ENCODE measurements at regions not wholly inside any gene's neighbourhood (a gene's known extent, or its start where the extent isn't known, plus 50 kb on each side); places are given as distances from the start of the nearest gene placed in this dataset.

DNA sequence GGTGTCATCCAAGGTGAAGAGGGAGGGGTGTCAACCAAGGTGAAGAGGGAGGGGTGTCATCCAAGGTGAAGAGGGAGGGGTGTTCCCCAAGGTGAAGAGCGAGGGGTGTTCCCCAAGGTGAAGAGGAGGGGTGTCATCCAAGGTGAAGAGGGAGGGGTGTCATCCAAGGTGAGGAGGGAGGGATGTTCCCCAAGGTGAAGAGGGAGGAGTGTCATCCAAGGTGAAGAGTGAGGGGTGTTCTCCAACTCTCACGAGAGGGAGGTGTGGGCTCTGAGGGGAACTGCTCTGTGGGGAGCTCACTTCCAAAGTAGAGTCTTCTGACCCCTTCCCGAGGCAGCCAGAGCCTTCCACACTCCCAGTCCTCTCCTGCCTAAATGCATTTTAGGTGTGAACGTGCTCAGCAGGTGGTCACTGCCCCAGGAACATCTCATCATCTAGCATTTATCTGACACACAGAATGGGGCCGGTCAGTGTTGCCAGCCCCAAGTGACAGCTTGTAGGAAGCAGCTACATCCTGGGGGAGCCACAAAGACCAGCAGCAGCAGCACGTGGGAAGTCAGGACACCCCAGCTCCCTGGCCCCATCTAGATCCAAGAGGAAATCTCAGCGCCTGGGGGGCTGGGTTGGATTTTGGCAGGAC is 323.8 kb downstream of the GLRX3 start:
- ChIA-PET POLR2A (no interaction called here), CTCF (no interaction called here)
- DNase-seq (ENCODE audit: low read depth, low spot score) (no peak), ATAC-seq (no peak)
- H3K4me3 ChIP-seq (ENCODE audit: low read depth in 2 of 2, low read length in 2 of 2): no peak overlapping the region
- H3K27ac ChIP-seq (ENCODE audit: low read length): no peak overlapping the region
- H3K27me3 ChIP-seq (ENCODE audit: control insufficient read depth, insufficient read depth, low read length): no peaks in the 10 kb centered on the region; the same call in 1 of the 2 replicates
- no peaks in the 10 kb centered on the region for H3K9me3 ChIP-seq (ENCODE audit: control insufficient read depth, insufficient read depth, low read depth, low read length)
- TF ChIP-seq, protein P1, sequence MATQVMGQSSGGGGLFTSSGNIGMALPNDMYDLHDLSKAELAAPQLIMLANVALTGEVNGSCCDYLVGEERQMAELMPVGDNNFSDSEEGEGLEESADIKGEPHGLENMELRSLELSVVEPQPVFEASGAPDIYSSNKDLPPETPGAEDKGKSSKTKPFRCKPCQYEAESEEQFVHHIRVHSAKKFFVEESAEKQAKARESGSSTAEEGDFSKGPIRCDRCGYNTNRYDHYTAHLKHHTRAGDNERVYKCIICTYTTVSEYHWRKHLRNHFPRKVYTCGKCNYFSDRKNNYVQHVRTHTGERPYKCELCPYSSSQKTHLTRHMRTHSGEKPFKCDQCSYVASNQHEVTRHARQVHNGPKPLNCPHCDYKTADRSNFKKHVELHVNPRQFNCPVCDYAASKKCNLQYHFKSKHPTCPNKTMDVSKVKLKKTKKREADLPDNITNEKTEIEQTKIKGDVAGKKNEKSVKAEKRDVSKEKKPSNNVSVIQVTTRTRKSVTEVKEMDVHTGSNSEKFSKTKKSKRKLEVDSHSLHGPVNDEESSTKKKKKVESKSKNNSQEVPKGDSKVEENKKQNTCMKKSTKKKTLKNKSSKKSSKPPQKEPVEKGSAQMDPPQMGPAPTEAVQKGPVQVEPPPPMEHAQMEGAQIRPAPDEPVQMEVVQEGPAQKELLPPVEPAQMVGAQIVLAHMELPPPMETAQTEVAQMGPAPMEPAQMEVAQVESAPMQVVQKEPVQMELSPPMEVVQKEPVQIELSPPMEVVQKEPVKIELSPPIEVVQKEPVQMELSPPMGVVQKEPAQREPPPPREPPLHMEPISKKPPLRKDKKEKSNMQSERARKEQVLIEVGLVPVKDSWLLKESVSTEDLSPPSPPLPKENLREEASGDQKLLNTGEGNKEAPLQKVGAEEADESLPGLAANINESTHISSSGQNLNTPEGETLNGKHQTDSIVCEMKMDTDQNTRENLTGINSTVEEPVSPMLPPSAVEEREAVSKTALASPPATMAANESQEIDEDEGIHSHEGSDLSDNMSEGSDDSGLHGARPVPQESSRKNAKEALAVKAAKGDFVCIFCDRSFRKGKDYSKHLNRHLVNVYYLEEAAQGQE (IDR thresholded peaks at IDR 0.05; ENCODE audit: insufficient read depth in 1 of 2, low read depth in 2 of 2, low read length in 1 of 2): no peak
- TF ChIP-seq TCF7L2 (IDR thresholded peaks at IDR 0.05; ENCODE audit: low read depth, low read length) (no peak), POLR2AphosphoS5 (IDR thresholded peaks at IDR 0.05; ENCODE audit: low read depth, low read length) (no peak), SIN3A (IDR thresholded peaks at IDR 0.05; ENCODE audit: borderline replicate concordance, insufficient read depth, low read depth, low read length) (no peak)
- TF ChIP-seq, protein P2, sequence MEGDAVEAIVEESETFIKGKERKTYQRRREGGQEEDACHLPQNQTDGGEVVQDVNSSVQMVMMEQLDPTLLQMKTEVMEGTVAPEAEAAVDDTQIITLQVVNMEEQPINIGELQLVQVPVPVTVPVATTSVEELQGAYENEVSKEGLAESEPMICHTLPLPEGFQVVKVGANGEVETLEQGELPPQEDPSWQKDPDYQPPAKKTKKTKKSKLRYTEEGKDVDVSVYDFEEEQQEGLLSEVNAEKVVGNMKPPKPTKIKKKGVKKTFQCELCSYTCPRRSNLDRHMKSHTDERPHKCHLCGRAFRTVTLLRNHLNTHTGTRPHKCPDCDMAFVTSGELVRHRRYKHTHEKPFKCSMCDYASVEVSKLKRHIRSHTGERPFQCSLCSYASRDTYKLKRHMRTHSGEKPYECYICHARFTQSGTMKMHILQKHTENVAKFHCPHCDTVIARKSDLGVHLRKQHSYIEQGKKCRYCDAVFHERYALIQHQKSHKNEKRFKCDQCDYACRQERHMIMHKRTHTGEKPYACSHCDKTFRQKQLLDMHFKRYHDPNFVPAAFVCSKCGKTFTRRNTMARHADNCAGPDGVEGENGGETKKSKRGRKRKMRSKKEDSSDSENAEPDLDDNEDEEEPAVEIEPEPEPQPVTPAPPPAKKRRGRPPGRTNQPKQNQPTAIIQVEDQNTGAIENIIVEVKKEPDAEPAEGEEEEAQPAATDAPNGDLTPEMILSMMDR (IDR thresholded peaks at IDR 0.05): no peak
- BruUV-seq (replicated peaks): no TSS peak
- H3K4me1 ChIP-seq (ENCODE audit: control insufficient read depth, insufficient read depth, low read length): no peaks in the 10 kb centered on the region
- in situ Hi-C loops (cut with HindIII; ENCODE audit: low pct_unique_long_range_greater_than_20kb, low sequenced_read_pairs) (no loop called here), intact Hi-C loops (cut with micrococcal nuclease; ENCODE audit: unreplicated experiment) (no loop called here)
- H3K36me3 ChIP-seq (ENCODE audit: control insufficient read depth, insufficient read depth, low read length): no peaks in the 10 kb centered on the region

DNA sequence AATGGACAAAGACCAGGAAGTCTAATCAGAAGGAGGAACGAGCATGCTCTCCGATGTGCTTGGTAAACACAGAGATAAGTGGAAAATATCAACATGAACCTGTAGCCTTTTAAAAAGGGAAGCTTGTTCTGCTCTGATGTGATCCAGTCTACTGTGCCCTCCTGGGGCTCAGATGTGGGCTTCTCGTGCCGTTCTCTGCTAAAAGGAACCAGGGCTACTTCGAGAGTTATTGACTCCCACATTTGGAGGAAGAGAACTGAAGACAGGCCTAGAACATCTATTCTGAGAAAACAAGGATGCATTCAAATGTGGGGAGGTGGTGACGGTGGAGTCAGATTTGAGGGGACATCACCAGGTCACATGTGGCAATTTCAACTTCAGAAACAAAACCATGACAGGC is 325.4 kb downstream of the GLRX3 start:
- Histone ChIP-seq H3K4me1 (ENCODE audit: control insufficient read depth, insufficient read depth, low read length) (no peaks in the 10 kb centered on the region), H3K36me3 (ENCODE audit: control insufficient read depth, insufficient read depth, low read length) (no peaks in the 10 kb centered on the region), H3K27me3 (ENCODE audit: control insufficient read depth, insufficient read depth, low read length) (no peaks in the 10 kb centered on the region), H3K4me3 (ENCODE audit: low read depth in 2 of 2, low read length in 2 of 2) (no peak overlapping the region), H3K27ac (ENCODE audit: low read length) (no peak overlapping the region), H3K9me3 (ENCODE audit: control insufficient read depth, insufficient read depth, low read depth, low read length) (no peaks in the 10 kb centered on the region)
- intact Hi-C loops (cut with micrococcal nuclease; ENCODE audit: unreplicated experiment) (no loop called here), in situ Hi-C loops (cut with HindIII; ENCODE audit: low pct_unique_long_range_greater_than_20kb, low sequenced_read_pairs) (no loop called here)
- CTCF ChIA-PET: no interaction called here
- no TSS peak for BruUV-seq (replicated peaks)
- no peak for DNase-seq (ENCODE audit: low read depth, low spot score)
- TF ChIP-seq, protein P2 (IDR thresholded peaks at IDR 0.05): no peak
- no peak for TF ChIP-seq POLR2AphosphoS5 (IDR thresholded peaks at IDR 0.05; ENCODE audit: low read depth, low read length)
- TF ChIP-seq TCF7L2 (IDR thresholded peaks at IDR 0.05; ENCODE audit: low read depth, low read length): no peak
- TF ChIP-seq, protein P1 (IDR thresholded peaks at IDR 0.05; ENCODE audit: insufficient read depth in 1 of 2, low read depth in 2 of 2, low read length in 1 of 2): no peak
- TF ChIP-seq SIN3A (IDR thresholded peaks at IDR 0.05; ENCODE audit: borderline replicate concordance, insufficient read depth, low read depth, low read length): no peak
- POLR2A ChIA-PET: no interaction called here
- no peak for ATAC-seq
